ENCODE measurements at regions not wholly inside any gene's neighbourhood (a gene's known extent, or its start where the extent isn't known, plus 50 kb on each side); places are given as distances from the start of the nearest gene placed in this dataset.

DNA sequence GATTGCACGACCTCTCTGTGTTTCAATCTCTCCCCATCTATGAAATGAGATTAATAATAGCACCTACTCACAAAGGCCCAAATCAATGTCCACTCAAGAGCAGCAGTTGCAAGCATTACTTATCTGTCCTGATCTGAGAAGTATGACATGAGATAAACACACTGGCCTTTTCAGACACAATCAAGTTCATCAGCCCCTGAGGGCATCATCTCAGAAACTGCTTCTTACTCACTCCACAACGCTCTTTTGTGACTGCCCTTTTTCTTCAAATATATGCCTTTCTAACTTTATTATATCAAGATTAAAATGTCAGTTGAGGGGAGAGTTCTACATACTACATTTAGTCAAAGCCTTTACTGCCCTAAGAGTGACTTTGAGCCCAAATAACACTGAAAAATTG is 371.9 kb upstream of the SPAG17 start:
- H3K36me3 Mint-ChIP-seq: no peaks in the 10 kb centered on the region
- Histone ChIP-seq H3K36me3 (replicated peaks in 1 of 2; ENCODE audit: control insufficient read depth in 1 of 2, insufficient read depth in 2 of 2, low read length in 2 of 2) (no peaks in the 10 kb centered on the region), H3K9ac (ENCODE audit: insufficient read depth, low read length, poor library complexity, severe bottlenecking) (no peak overlapping the region), H3K27me3 (ENCODE audit: control insufficient read depth in 2 of 2, insufficient read depth in 2 of 2, low read length in 2 of 2) (no peaks in the 10 kb centered on the region), H3K4me1 (ENCODE audit: control insufficient read depth in 1 of 2, insufficient read depth in 2 of 2, low read length in 2 of 2) (no peaks in the 10 kb centered on the region), H4K20me1 (ENCODE audit: insufficient read depth, low read length) (no peaks in the 10 kb centered on the region), H3K9me3 (replicated peaks in 1 of 2; ENCODE audit: control insufficient read depth in 1 of 2, insufficient read depth in 1 of 2, low read length in 2 of 2) (no peaks in the 10 kb centered on the region), H3K4me3 (replicated peaks in 1 of 3; ENCODE audit: low read depth in 2 of 3, low read length in 3 of 3) (no peak overlapping the region), H3K79me2 (ENCODE audit: insufficient read depth, low read length) (no peaks in the 10 kb centered on the region), H3K4me2 (replicated peaks; ENCODE audit: extremely low read depth, low read length, poor library complexity, severe bottlenecking) (no peak overlapping the region), H2AFZ (ENCODE audit: insufficient read depth, low read depth, low read length, poor library complexity, severe bottlenecking) (no peak overlapping the region), H3K27ac (ENCODE audit: low read depth in 1 of 2, low read length in 2 of 2) (no peak overlapping the region)
- no peak for DNase-seq
- no peak overlapping the region for H3K27ac Mint-ChIP-seq
- no peaks in the 10 kb centered on the region for H3K4me1 Mint-ChIP-seq
- TF ChIP-seq, protein P1, sequence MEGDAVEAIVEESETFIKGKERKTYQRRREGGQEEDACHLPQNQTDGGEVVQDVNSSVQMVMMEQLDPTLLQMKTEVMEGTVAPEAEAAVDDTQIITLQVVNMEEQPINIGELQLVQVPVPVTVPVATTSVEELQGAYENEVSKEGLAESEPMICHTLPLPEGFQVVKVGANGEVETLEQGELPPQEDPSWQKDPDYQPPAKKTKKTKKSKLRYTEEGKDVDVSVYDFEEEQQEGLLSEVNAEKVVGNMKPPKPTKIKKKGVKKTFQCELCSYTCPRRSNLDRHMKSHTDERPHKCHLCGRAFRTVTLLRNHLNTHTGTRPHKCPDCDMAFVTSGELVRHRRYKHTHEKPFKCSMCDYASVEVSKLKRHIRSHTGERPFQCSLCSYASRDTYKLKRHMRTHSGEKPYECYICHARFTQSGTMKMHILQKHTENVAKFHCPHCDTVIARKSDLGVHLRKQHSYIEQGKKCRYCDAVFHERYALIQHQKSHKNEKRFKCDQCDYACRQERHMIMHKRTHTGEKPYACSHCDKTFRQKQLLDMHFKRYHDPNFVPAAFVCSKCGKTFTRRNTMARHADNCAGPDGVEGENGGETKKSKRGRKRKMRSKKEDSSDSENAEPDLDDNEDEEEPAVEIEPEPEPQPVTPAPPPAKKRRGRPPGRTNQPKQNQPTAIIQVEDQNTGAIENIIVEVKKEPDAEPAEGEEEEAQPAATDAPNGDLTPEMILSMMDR (IDR thresholded peaks at IDR 0.05): no peak
- no CpG with 5 or more reads among the region's 2 CpGs for WGBS (ENCODE audit: insufficient coverage)
- H3K4me3 Mint-ChIP-seq: no peak overlapping the region
- H3K27me3 Mint-ChIP-seq (ENCODE audit: low read depth in 3 of 3): peaks cover 0 to 1% (median 0%) of the 10 kb centered on the region in 3 donors
- peaks cover 2 to 7% (median 5%) of the 10 kb centered on the region in 7 donors for H3K9me3 Mint-ChIP-seq
- intact Hi-C loops (cut with micrococcal nuclease): no loop called here

DNA sequence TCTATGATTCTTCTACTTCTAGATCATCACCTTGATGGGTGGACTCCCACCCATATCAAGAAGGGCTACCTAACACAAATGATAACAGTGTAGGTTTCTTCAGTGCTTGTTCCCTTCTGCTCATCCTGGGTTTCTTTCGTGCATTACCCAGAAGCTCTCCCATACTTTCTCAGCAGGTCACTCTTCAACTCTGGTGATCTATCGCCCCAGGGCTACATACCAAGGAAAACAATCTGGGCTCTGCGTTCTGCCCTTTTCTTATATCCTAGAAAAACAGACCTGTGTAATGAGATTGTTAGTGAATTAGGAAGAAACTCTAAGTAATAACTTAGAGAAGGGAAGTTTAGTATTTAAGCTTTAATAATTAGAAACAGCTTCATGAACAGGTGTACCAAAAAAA is 370.6 kb upstream of the SPAG17 start:
- no CpG with 5 or more reads among the region's 3 CpGs for WGBS (ENCODE audit: insufficient coverage)
- H3K4me3 ChIP-seq (replicated peaks in 1 of 3; ENCODE audit: low read depth in 2 of 3, low read length in 3 of 3): no peak overlapping the region
- no peak overlapping the region for H3K27ac Mint-ChIP-seq

More for the DNA sequence above, 370.6 kb upstream of the SPAG17 start:
- Mint-ChIP-seq H3K4me3 (no peak overlapping the region), H3K4me1 (no peaks in the 10 kb centered on the region), H3K27me3 (ENCODE audit: low read depth in 3 of 3) (peaks cover 0 to 1% (median 0%) of the 10 kb centered on the region in 3 donors), H3K36me3 (no peaks in the 10 kb centered on the region), H3K9me3 (peaks cover 2 to 7% (median 5%) of the 10 kb centered on the region in 7 donors)
- Histone ChIP-seq H3K36me3 (replicated peaks in 1 of 2; ENCODE audit: control insufficient read depth in 1 of 2, insufficient read depth in 2 of 2, low read length in 2 of 2) (no peaks in the 10 kb centered on the region), H3K79me2 (ENCODE audit: insufficient read depth, low read length) (no peaks in the 10 kb centered on the region), H4K20me1 (ENCODE audit: insufficient read depth, low read length) (no peaks in the 10 kb centered on the region), H2AFZ (ENCODE audit: insufficient read depth, low read depth, low read length, poor library complexity, severe bottlenecking) (no peak overlapping the region), H3K27ac (ENCODE audit: low read depth in 1 of 2, low read length in 2 of 2) (no peak overlapping the region), H3K9ac (ENCODE audit: insufficient read depth, low read length, poor library complexity, severe bottlenecking) (no peak overlapping the region), H3K4me2 (replicated peaks; ENCODE audit: extremely low read depth, low read length, poor library complexity, severe bottlenecking) (no peak overlapping the region), H3K27me3 (ENCODE audit: control insufficient read depth in 2 of 2, insufficient read depth in 2 of 2, low read length in 2 of 2) (no peaks in the 10 kb centered on the region), H3K9me3 (replicated peaks in 1 of 2; ENCODE audit: control insufficient read depth in 1 of 2, insufficient read depth in 1 of 2, low read length in 2 of 2) (no peaks in the 10 kb centered on the region), H3K4me1 (ENCODE audit: control insufficient read depth in 1 of 2, insufficient read depth in 2 of 2, low read length in 2 of 2) (no peaks in the 10 kb centered on the region)
- TF ChIP-seq, protein P1 (IDR thresholded peaks at IDR 0.05): no peak
- intact Hi-C loops (cut with micrococcal nuclease): no loop called here
- DNase-seq: no peak
